H1 (cell line): ENCODE measurements at regions not wholly inside any gene's neighbourhood (a gene's known extent, or its start where the extent isn't known, plus 50 kb on each side); places are given as distances from the start of the nearest gene placed in this dataset.

Experiments used
- CTCF ChIA-PET: fragments of 300-600 bp; sonication (Branson Sonifier 250); formaldehyde crosslinking; loops from one replicate; lab custom pipeline; 2021; ENCODE audit not compliant: partially characterized antibody; lab: Charles Lee
- POLR2A ChIA-PET: fragments of 300-600 bp; sonication (Branson Sonifier 250); formaldehyde crosslinking; loops from one replicate; lab custom pipeline; 2021; ENCODE audit warnings: inconsistent platforms; ENCODE audit not compliant: partially characterized antibody; lab: Charles Lee
- DNase-seq, 2 experiments: peaks; one replicate each; pipeline versions ENCODE4 v3.0.0 to v3.0.0-alpha.2; 2010 to 2022; ENCODE audit warnings: low spot score in 2 of 2, low read depth in 1 of 2, mixed read lengths in 1 of 2
- FAIRE-seq: peaks from 2 replicates; lab custom pipeline; 2011; peaks lifted over from hg19 to GRCh38; lab: Jason Lieb, UNC
- H2AFZ ChIP-seq: 2 replicates; pipeline ENCODE4 v1.8.1; 2012; ENCODE audit warnings: low read length, inconsistent platforms
- H2AK5ac ChIP-seq: 2 replicates; pipeline ENCODE4 v1.6.1; 2013; ENCODE audit warnings: low read depth, low read length
- H2BK120ac ChIP-seq: replicated peaks from 2 replicates; pipeline ENCODE3; 2013; ENCODE audit warnings: low read depth, low read length, inconsistent platforms
- H2BK12ac ChIP-seq: 2 replicates; pipeline ENCODE4 v1.6.1; 2013; ENCODE audit warnings: low read depth, low read length
- H2BK15ac ChIP-seq: 2 replicates; pipeline ENCODE4 v1.6.1; 2013; ENCODE audit warnings: low read length
- H2BK20ac ChIP-seq: 2 replicates; pipeline ENCODE4 v1.6.1; 2013; ENCODE audit warnings: low read length
- H2BK5ac ChIP-seq: 2 replicates; pipeline ENCODE4 v1.6.1; 2013; ENCODE audit warnings: low read depth, low read length
- H3K14ac ChIP-seq: 2 replicates; pipeline ENCODE4 v1.6.1; 2013; ENCODE audit warnings: inconsistent platforms; ENCODE audit not compliant: insufficient read length
- H3K18ac ChIP-seq: 2 replicates; pipeline ENCODE4 v1.6.1; 2013; ENCODE audit warnings: low read length; ENCODE audit errors: extremely low read depth
- H3K23ac ChIP-seq: 2 replicates; pipeline ENCODE4 v1.6.1; 2013; ENCODE audit warnings: inconsistent platforms; ENCODE audit not compliant: insufficient read length
- H3K23me2 ChIP-seq: 2 replicates; pipeline ENCODE4 v1.6.1; 2013; ENCODE audit warnings: low read depth, low read length
- H3K27ac ChIP-seq: 2 replicates; pipeline ENCODE4 v1.6.1; 2011; ENCODE audit warnings: low read depth, low read length, inconsistent platforms
- H3K27me3 ChIP-seq, 4 experiments: replicated peaks in 1 of 4; 1 replicate in 1 of 4; 2 replicates in 3 of 4; pipeline versions ENCODE4 v1.6.1 to v1.8.1; 2011 to 2013; ENCODE audit warnings: low read length in 3 of 4, mild to moderate bottlenecking in 3 of 4, inconsistent platforms in 2 of 4, mixed read lengths in 2 of 4, moderate library complexity in 1 of 4; ENCODE audit not compliant: control insufficient read depth in 3 of 4, insufficient read depth in 3 of 4; ENCODE audit errors: extremely low read depth in 1 of 4
- H3K36me3 ChIP-seq, 4 experiments: 2 replicates each; pipeline versions ENCODE4 v1.6.1 to v1.8.1; 2011 to 2013; ENCODE audit warnings: mild to moderate bottlenecking in 4 of 4, low read length in 3 of 4, moderate library complexity in 2 of 4, control low read depth in 1 of 4, inconsistent platforms in 1 of 4; ENCODE audit not compliant: insufficient read depth in 4 of 4, control insufficient read depth in 2 of 4
- H3K4ac ChIP-seq: replicated peaks from 2 replicates; pipeline ENCODE3; 2013; ENCODE audit warnings: low read length, low read depth, mixed read lengths, inconsistent platforms; ENCODE audit not compliant: insufficient read length
- H3K4me1 ChIP-seq, 4 experiments: replicated peaks in 1 of 4; 1 replicate in 1 of 4; 2 replicates in 3 of 4; pipeline versions ENCODE4 v1.6.1 to v1.8.1; 2011 to 2013; ENCODE audit warnings: low read length in 3 of 4, inconsistent platforms in 2 of 4, mixed read lengths in 1 of 4; ENCODE audit not compliant: insufficient read depth in 4 of 4, control insufficient read depth in 3 of 4
- H3K4me2 ChIP-seq, 2 experiments: 2 replicates each; pipeline versions ENCODE4 v1.6.1 to v1.8.1; 2011 to 2013; ENCODE audit warnings: low read depth in 2 of 2, low read length in 2 of 2, control low read depth in 1 of 2, inconsistent platforms in 1 of 2, mild to moderate bottlenecking in 1 of 2; ENCODE audit not compliant: insufficient read depth in 1 of 2
- H3K4me3 ChIP-seq, 4 experiments: fragments of 200-600, 300-600 bp in 1 of 4; sonication (generic), shearing (Covaris generic), sonication (Bioruptor Twin) in 1 of 4; 2 replicates each; pipeline versions ENCODE4 v1.5.1 to v1.8.1; 2011 to 2016; ENCODE audit warnings: low read length in 4 of 4, low read depth in 3 of 4, control low read depth in 2 of 4, inconsistent platforms in 2 of 4, mild to moderate bottlenecking in 2 of 4, mixed read lengths in 1 of 4, moderate library complexity in 1 of 4; ENCODE audit not compliant: insufficient read depth in 2 of 4; ENCODE audit errors: extremely low read depth in 1 of 4
- H3K56ac ChIP-seq: replicated peaks from 2 replicates; pipeline ENCODE3; 2013; ENCODE audit warnings: low read depth, mild to moderate bottlenecking, mixed read lengths, low read length, inconsistent platforms; ENCODE audit not compliant: insufficient read length
- H3K79me1 ChIP-seq: 2 replicates; pipeline ENCODE4 v1.6.1; 2013; ENCODE audit warnings: low read depth, low read length, control low read depth
- H3K79me2 ChIP-seq, 2 experiments: 2 replicates each; pipeline versions ENCODE4 v1.6.1 to v1.8.1; 2012 to 2013; ENCODE audit warnings: low read length in 2 of 2, mild to moderate bottlenecking in 2 of 2, inconsistent platforms in 1 of 2; ENCODE audit not compliant: insufficient read depth in 2 of 2, control insufficient read depth in 1 of 2
- H3K9ac ChIP-seq, 4 experiments: replicated peaks in 1 of 4; 1 replicate in 1 of 4; 2 replicates in 3 of 4; pipeline versions ENCODE4 v1.6.1 to v1.8.1; 2011 to 2013; ENCODE audit warnings: low read depth in 3 of 4, low read length in 3 of 4, control low read depth in 2 of 4, mild to moderate bottlenecking in 2 of 4, moderate library complexity in 2 of 4, inconsistent platforms in 1 of 4; ENCODE audit errors: extremely low read depth in 1 of 4
- H3K9me3 ChIP-seq, 2 experiments: 2 replicates each; pipeline versions ENCODE4 v1.6.1 to v1.8.1; 2012 to 2013; ENCODE audit warnings: mild to moderate bottlenecking in 2 of 2, moderate library complexity in 2 of 2, control low read depth in 1 of 2, inconsistent platforms in 1 of 2, low read depth in 1 of 2, low read length in 1 of 2, mixed read lengths in 1 of 2; ENCODE audit not compliant: insufficient read depth in 2 of 2
- H4K20me1 ChIP-seq, 2 experiments: replicated peaks in 1 of 2; 2 replicates each; pipeline versions ENCODE3 to v1.8.1; 2011 to 2013; ENCODE audit warnings: inconsistent platforms in 2 of 2, low read length in 2 of 2, mild to moderate bottlenecking in 1 of 2; ENCODE audit not compliant: insufficient read depth in 2 of 2, control insufficient read depth in 1 of 2
- H4K5ac ChIP-seq: 2 replicates; pipeline ENCODE4 v1.6.1; 2013; ENCODE audit warnings: low read length, low read depth, mixed read lengths, inconsistent platforms; ENCODE audit not compliant: insufficient read length
- H4K8ac ChIP-seq: 2 replicates; pipeline ENCODE4 v1.8.0; 2013; ENCODE audit warnings: mild to moderate bottlenecking, moderate library complexity, low read length, inconsistent platforms; ENCODE audit not compliant: insufficient read depth; ENCODE audit errors: extremely low read depth
- H4K91ac ChIP-seq: replicated peaks from 2 replicates; pipeline ENCODE3; 2013; ENCODE audit warnings: low read length, mixed read lengths, inconsistent platforms; ENCODE audit not compliant: insufficient read length
- CBX5 ChIP-seq: fragments of 300-800, 300-1000 bp; sonication (generic); IDR thresholded peaks from 2 replicates; pipeline ENCODE4 v1.7.1; 2016; ENCODE audit warnings: antibody characterized with exemption, low read length, low read depth
- WGBS, 2 experiments: shearing (Covaris generic) in 1 of 2; methylation state at CpG; one replicate each; pipeline versions ENCODE4 v1.1.6 to v1.1.7; 2013 to 2015; ENCODE audit warnings: low lambda C conversion rate in 2 of 2, mixed read lengths in 2 of 2, inconsistent platforms in 1 of 2, low coverage in 1 of 2, missing lambda C conversion rate in 1 of 2; ENCODE audit not compliant: insufficient replicate concordance in 2 of 2, insufficient coverage in 1 of 2, insufficient read length in 1 of 2; ENCODE audit errors: extremely low coverage in 1 of 2, missing lambda C conversion rate in 1 of 2; 5-methylcytosine and 5-hydroxymethylcytosine counted together

- no peaks in the 10 kb centered on the region for H3K36me3 ChIP-seq
- no peak overlapping the region for H3K4me3 ChIP-seq
- no peak overlapping the region for H3K18ac ChIP-seq
- FAIRE-seq: no peak
- no peak overlapping the region for H3K27ac ChIP-seq
- no peaks in the 10 kb centered on the region for H3K79me2 ChIP-seq
- no peak overlapping the region for H3K23ac ChIP-seq
- H2AFZ ChIP-seq: no peak overlapping the region
- no peak overlapping the region for H3K4me2 ChIP-seq
- WGBS, 2 experiments: 86% methylated on average over 5 of the region's 5 CpGs; no CpG with 5 or more reads in 1 of the 2 experiments
- no peaks in the 10 kb centered on the region for H3K79me1 ChIP-seq
- DNase-seq: no peak
- no peaks in the 10 kb centered on the region for H3K4me1 ChIP-seq
- H2AK5ac ChIP-seq: no peak overlapping the region
- no peaks in the 10 kb centered on the region; a peak in 1 of 4 replicates for H3K9me3 ChIP-seq
- H4K8ac ChIP-seq: no peak overlapping the region
- H2BK120ac ChIP-seq: no peak overlapping the region
- CTCF ChIA-PET: no interaction called here
- H3K4ac ChIP-seq: no peak overlapping the region
- H3K14ac ChIP-seq: no peak overlapping the region
- H3K9ac ChIP-seq: no peak overlapping the region
- no peak overlapping the region for H2BK20ac ChIP-seq
- H3K27me3 ChIP-seq: no peaks in the 10 kb centered on the region
- POLR2A ChIA-PET: no interaction called here
- no peak overlapping the region for H4K91ac ChIP-seq
- H3K56ac ChIP-seq: no peak overlapping the region
- H2BK12ac ChIP-seq: no peak overlapping the region
- no peak overlapping the region for H4K5ac ChIP-seq
- H2BK5ac ChIP-seq: no peak overlapping the region
- no peaks in the 10 kb centered on the region for H3K23me2 ChIP-seq
- H2BK15ac ChIP-seq: no peak overlapping the region
- H4K20me1 ChIP-seq: no peaks in the 10 kb centered on the region
- TF ChIP-seq CBX5: no peak
These were observed 874.2 kb upstream of the GJE1 start for GRCh38 chr6:141258516-141258915.
